ENCODE measurements at regions not wholly inside any gene's neighbourhood (a gene's known extent, or its start where the extent isn't known, plus 50 kb on each side); places are given as distances from the start of the nearest gene placed in this dataset.
"Not testable (repeated sequence)": the region's sequence is repeated elsewhere in the genome, so short reads cannot be mapped to it uniquely, and the experiment has no call there.

- FAIRE-seq, result no peak
- TF ChIP-seq POU2F2 (IDR thresholded peaks at IDR 0.05; ENCODE audit: low read depth, low read length) (no peak), SPI1 (IDR thresholded peaks at IDR 0.05; ENCODE audit: low read depth, low read length) (no peak), POLR2A (IDR thresholded peaks at IDR 0.05; ENCODE audit: low read depth, low read length) (no peak), POLR2AphosphoS5 (IDR thresholded peaks at IDR 0.05; ENCODE audit: low read depth, low read length) (no peak), TAF1 (IDR thresholded peaks at IDR 0.05; ENCODE audit: low read depth, low read length) (no peak), PAX5 (IDR thresholded peaks at IDR 0.05; ENCODE audit: insufficient read depth, low read length, severe bottlenecking) (no peak)
- DNase-seq (ENCODE audit: insufficient read length, low spot score), result no peak
Observed at GRCh38 chr3:177693616-177694264, 496.5 kb upstream of the TBL1XR1 start.

GRCh38 chr3:177694316-177694715, 497.0 kb upstream of the TBL1XR1 start:
- no peak for TF ChIP-seq POU2F2 (IDR thresholded peaks at IDR 0.05; ENCODE audit: low read depth, low read length)
- TF ChIP-seq TAF1 (IDR thresholded peaks at IDR 0.05; ENCODE audit: low read depth, low read length), result no peak
- TF ChIP-seq PAX5 (IDR thresholded peaks at IDR 0.05; ENCODE audit: insufficient read depth, low read length, severe bottlenecking), result no peak
- no peak for TF ChIP-seq POLR2A (IDR thresholded peaks at IDR 0.05; ENCODE audit: low read depth, low read length)
- no peak for TF ChIP-seq POLR2AphosphoS5 (IDR thresholded peaks at IDR 0.05; ENCODE audit: low read depth, low read length)
- no peak for TF ChIP-seq SPI1 (IDR thresholded peaks at IDR 0.05; ENCODE audit: low read depth, low read length)
- DNase-seq (ENCODE audit: insufficient read length, low spot score) (no peak), FAIRE-seq (no peak)

- no peak for DNase-seq (ENCODE audit: insufficient read length, low spot score)
- FAIRE-seq, result no peak
- TF ChIP-seq POLR2AphosphoS5 (IDR thresholded peaks at IDR 0.05; ENCODE audit: low read depth, low read length) (no peak), POU2F2 (IDR thresholded peaks at IDR 0.05; ENCODE audit: low read depth, low read length) (no peak), SPI1 (IDR thresholded peaks at IDR 0.05; ENCODE audit: low read depth, low read length) (no peak), TAF1 (IDR thresholded peaks at IDR 0.05; ENCODE audit: low read depth, low read length) (no peak), POLR2A (IDR thresholded peaks at IDR 0.05; ENCODE audit: low read depth, low read length) (no peak), PAX5 (IDR thresholded peaks at IDR 0.05; ENCODE audit: insufficient read depth, low read length, severe bottlenecking) (no peak)
Observed at GRCh38 chr3:177694951-177695350, 497.7 kb upstream of the TBL1XR1 start.

DNA sequence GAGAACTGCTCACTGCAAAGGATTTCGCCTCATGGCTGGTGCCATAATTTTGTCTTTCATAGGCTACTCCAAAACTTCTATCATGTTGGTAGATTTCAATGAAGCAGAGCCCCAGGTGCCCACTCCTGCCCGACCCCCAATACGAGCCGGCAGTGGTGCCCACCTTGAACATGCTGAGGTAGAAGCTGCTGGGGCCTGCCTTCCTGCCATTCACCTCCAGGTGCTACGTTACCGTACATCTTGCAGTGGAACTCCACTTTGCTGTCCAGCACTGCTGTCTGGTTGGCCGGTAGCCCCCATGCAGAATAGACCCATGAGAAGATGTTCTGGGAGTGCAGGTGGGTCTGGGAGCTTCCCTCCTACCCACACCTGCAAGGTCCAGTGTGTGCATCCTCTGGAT, 502.8 kb upstream of the TBL1XR1 start:
- DNase-seq (ENCODE audit: insufficient read length, low spot score), result no peak
- no peak for TF ChIP-seq POU2F2 (IDR thresholded peaks at IDR 0.05; ENCODE audit: low read depth, low read length)
- no peak for TF ChIP-seq POLR2AphosphoS5 (IDR thresholded peaks at IDR 0.05; ENCODE audit: low read depth, low read length)
- no peak for TF ChIP-seq TAF1 (IDR thresholded peaks at IDR 0.05; ENCODE audit: low read depth, low read length)
- no peak for TF ChIP-seq PAX5 (IDR thresholded peaks at IDR 0.05; ENCODE audit: insufficient read depth, low read length, severe bottlenecking)
- TF ChIP-seq SPI1 (IDR thresholded peaks at IDR 0.05; ENCODE audit: low read depth, low read length), result no peak
- no peak for TF ChIP-seq POLR2A (IDR thresholded peaks at IDR 0.05; ENCODE audit: low read depth, low read length)
- FAIRE-seq, result no peak

GRCh38 chr3:177703788-177704187, 506.5 kb upstream of the TBL1XR1 start:
- DNase-seq (ENCODE audit: insufficient read length, low spot score), result no peak
- TF ChIP-seq POU2F2 (IDR thresholded peaks at IDR 0.05; ENCODE audit: low read depth, low read length) (no peak), POLR2A (IDR thresholded peaks at IDR 0.05; ENCODE audit: low read depth, low read length) (no peak), SPI1 (IDR thresholded peaks at IDR 0.05; ENCODE audit: low read depth, low read length) (no peak), POLR2AphosphoS5 (IDR thresholded peaks at IDR 0.05; ENCODE audit: low read depth, low read length) (no peak), TAF1 (IDR thresholded peaks at IDR 0.05; ENCODE audit: low read depth, low read length) (no peak), PAX5 (IDR thresholded peaks at IDR 0.05; ENCODE audit: insufficient read depth, low read length, severe bottlenecking) (no peak)
- no peak for FAIRE-seq

GRCh38 chr3:177705976-177706823, 508.9 kb upstream of the TBL1XR1 start:
- TF ChIP-seq POLR2A (IDR thresholded peaks at IDR 0.05; ENCODE audit: low read depth, low read length) (no peak), SPI1 (IDR thresholded peaks at IDR 0.05; ENCODE audit: low read depth, low read length) (no peak), POU2F2 (IDR thresholded peaks at IDR 0.05; ENCODE audit: low read depth, low read length) (no peak)
- no peak for FAIRE-seq
- DNase-seq (ENCODE audit: insufficient read length, low spot score), result no peak

- not testable (repeated sequence) for DNase-seq (ENCODE audit: insufficient read length, low spot score); FAIRE-seq
Observed at GRCh38 chr3:177709470-177709869, 512.2 kb upstream of the TBL1XR1 start.

DNA sequence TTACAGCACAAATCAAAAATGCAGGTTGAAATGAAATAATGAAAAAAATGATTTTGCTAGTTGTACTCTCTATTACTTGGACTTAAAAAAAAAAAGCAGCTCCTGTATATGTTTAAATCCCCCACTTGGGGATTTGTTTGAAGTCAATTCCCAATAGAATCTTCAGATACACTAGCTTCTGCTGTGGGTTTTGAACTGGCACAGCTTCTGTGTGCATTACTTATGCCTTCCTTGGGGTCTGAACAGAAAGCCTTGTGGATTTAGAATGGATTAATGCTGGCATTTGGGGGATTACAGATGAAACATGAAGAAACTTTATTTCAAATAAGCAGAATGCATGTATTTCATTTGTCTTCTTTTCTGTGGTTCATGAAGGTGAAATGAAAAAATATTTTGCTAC, 513.2 kb upstream of the TBL1XR1 start:
- no peak for FAIRE-seq
- DNase-seq (ENCODE audit: insufficient read length, low spot score), result no peak
- no peak for TF ChIP-seq POU2F2 (IDR thresholded peaks at IDR 0.05; ENCODE audit: low read depth, low read length)
- no peak for TF ChIP-seq TAF1 (IDR thresholded peaks at IDR 0.05; ENCODE audit: low read depth, low read length)
- TF ChIP-seq POLR2A (IDR thresholded peaks at IDR 0.05; ENCODE audit: low read depth, low read length), result no peak
- no peak for TF ChIP-seq POLR2AphosphoS5 (IDR thresholded peaks at IDR 0.05; ENCODE audit: low read depth, low read length)

DNA sequence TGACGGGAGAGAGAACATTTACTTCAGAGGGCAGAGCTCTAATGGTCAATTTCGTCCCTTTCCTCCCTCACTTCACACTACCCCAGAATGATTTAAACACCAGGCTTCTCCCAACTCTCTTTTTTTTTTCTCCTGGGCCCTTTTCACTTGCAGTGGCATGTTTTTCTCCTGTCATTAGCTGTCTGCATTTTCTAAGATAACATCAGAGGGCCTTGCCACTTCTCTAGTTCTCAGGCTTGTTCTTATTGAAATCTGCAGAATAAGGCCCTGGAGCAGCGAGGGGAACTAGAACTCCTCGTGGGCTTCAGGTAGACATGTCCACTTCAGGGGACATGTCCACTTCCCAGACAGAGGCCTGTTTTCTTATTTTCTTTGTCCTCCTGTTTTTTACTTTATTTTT, 514.4 kb upstream of the TBL1XR1 start:
- TF ChIP-seq POLR2AphosphoS5 (IDR thresholded peaks at IDR 0.05; ENCODE audit: low read depth, low read length) (no peak), POU2F2 (IDR thresholded peaks at IDR 0.05; ENCODE audit: low read depth, low read length) (no peak), SPI1 (IDR thresholded peaks at IDR 0.05; ENCODE audit: low read depth, low read length) (no peak), TAF1 (IDR thresholded peaks at IDR 0.05; ENCODE audit: low read depth, low read length) (no peak), POLR2A (IDR thresholded peaks at IDR 0.05; ENCODE audit: low read depth, low read length) (no peak), PAX5 (IDR thresholded peaks at IDR 0.05; ENCODE audit: insufficient read depth, low read length, severe bottlenecking) (no peak)
- DNase-seq (ENCODE audit: insufficient read length, low spot score), result no peak
- FAIRE-seq, result no peak

All from GM12891 (cell line).